Fibroblast of lung (primary cell): ENCODE measurements at regions not wholly inside any gene's neighbourhood (a gene's known extent, or its start where the extent isn't known, plus 50 kb on each side); places are given as distances from the start of the nearest gene placed in this dataset.

ENCODE experiments used
- DNase-seq, 2 donors: peaks; one replicate each; pipeline versions ENCODE4 v3.0.0 to v3.0.0-alpha.2; 2010; ENCODE audit warnings: low read depth in 2 of 2
- H2AFZ ChIP-seq: 2 replicates; pipeline ENCODE4 v1.5.1; 2012; ENCODE audit warnings: low read length, control low read depth, inconsistent platforms
- H3K27ac ChIP-seq: 2 replicates; pipeline ENCODE4 v1.5.1; 2011; ENCODE audit warnings: low read length, control low read depth; ENCODE audit not compliant: insufficient read depth
- H3K27me3 ChIP-seq: 2 replicates; pipeline ENCODE4 v1.5.1; 2011; ENCODE audit warnings: mild to moderate bottlenecking, low read length; ENCODE audit not compliant: control insufficient read depth, insufficient read depth
- H3K36me3 ChIP-seq: 2 replicates; pipeline ENCODE4 v1.5.1; 2011; ENCODE audit warnings: low read length; ENCODE audit not compliant: control insufficient read depth, insufficient read depth
- H3K4me1 ChIP-seq: 2 replicates; pipeline ENCODE4 v1.5.1; 2011; ENCODE audit warnings: low read length; ENCODE audit not compliant: control insufficient read depth, insufficient read depth; ENCODE audit errors: extremely low read depth
- H3K4me2 ChIP-seq: 2 replicates; pipeline ENCODE4 v1.5.1; 2011; ENCODE audit warnings: low read length, control low read depth; ENCODE audit not compliant: insufficient read depth; ENCODE audit errors: extremely low read depth
- H3K4me3 ChIP-seq, 4 experiments: fragments of 200-600 bp in 1 of 4; sonication (generic) in 1 of 4; replicated peaks in 1 of 4; 2 replicates each; pipeline ENCODE4 v1.5.1; 2011 to 2016; ENCODE audit warnings: low read length in 4 of 4, low read depth in 3 of 4, mild to moderate bottlenecking in 3 of 4, control low read depth in 2 of 4, inconsistent platforms in 1 of 4, mixed read lengths in 1 of 4; ENCODE audit not compliant: insufficient read depth in 1 of 4; ENCODE audit errors: control extremely low read depth in 1 of 4
- H3K79me2 ChIP-seq: 2 replicates; pipeline ENCODE4 v1.5.1; 2012; ENCODE audit warnings: mild to moderate bottlenecking, low read length, inconsistent platforms; ENCODE audit not compliant: control insufficient read depth, insufficient read depth
- H3K9ac ChIP-seq: 2 replicates; pipeline ENCODE4 v1.5.1; 2011; ENCODE audit warnings: mild to moderate bottlenecking, low read length, control low read depth; ENCODE audit not compliant: insufficient read depth
- H3K9me3 ChIP-seq: 2 replicates; pipeline ENCODE4 v1.5.1; 2012; ENCODE audit warnings: low read depth, low read length; ENCODE audit not compliant: control insufficient read depth, insufficient read depth
- H4K20me1 ChIP-seq: 2 replicates; pipeline ENCODE4 v1.5.1; 2011; ENCODE audit warnings: low read length; ENCODE audit not compliant: control insufficient read depth, insufficient read depth; ENCODE audit errors: extremely low read depth
- CTCF ChIP-seq, 2 donors: IDR thresholded peaks in 1 of 2; conservative IDR thresholded peaks in 1 of 2; 1 replicate in 1 of 2; 2 replicates in 1 of 2; pipeline ENCODE4 v1.5.1; 2011 to 2012; ENCODE audit warnings: low read length in 2 of 2, control low read depth in 1 of 2, inconsistent platforms in 1 of 2, low read depth in 1 of 2, mild to moderate bottlenecking in 1 of 2
- EZH2 ChIP-seq: IDR thresholded peaks from 2 replicates; pipeline ENCODE4 v1.5.1; 2012; ENCODE audit warnings: low read length, control low read depth, mild to moderate bottlenecking; ENCODE audit errors: missing control alignments

GRCh38 chr2:121059651-121060649, 225.1 kb downstream of the TFCP2L1 start:
- Histone ChIP-seq H3K27me3 (peaks cover 12% of the 10 kb centered on the region), H4K20me1 (no peaks in the 10 kb centered on the region), H3K36me3 (no peaks in the 10 kb centered on the region), H3K9me3 (no peaks in the 10 kb centered on the region), H3K4me1 (no peaks in the 10 kb centered on the region), H3K4me2 (no peak overlapping the region), H3K27ac (no peak overlapping the region), H3K79me2 (no peaks in the 10 kb centered on the region), H2AFZ (no peak overlapping the region), H3K9ac (no peak overlapping the region), H3K4me3 (no peak overlapping the region)
- no peak for DNase-seq
- TF ChIP-seq EZH2 (no peak), CTCF (conservative IDR thresholded peaks at IDR 0.05 in 1 of 2, IDR thresholded peaks at IDR 0.05 in 1 of 2; ENCODE audit: low read depth in 1 of 2, low read length in 2 of 2) (no peak)

- Histone ChIP-seq H3K4me3 (no peak overlapping the region), H2AFZ (no peak overlapping the region), H3K4me2 (no peak overlapping the region), H3K79me2 (no peaks in the 10 kb centered on the region), H3K9ac (no peak overlapping the region), H3K4me1 (no peaks in the 10 kb centered on the region), H3K36me3 (no peaks in the 10 kb centered on the region), H4K20me1 (no peaks in the 10 kb centered on the region), H3K27me3 (peaks cover 16% of the 10 kb centered on the region), H3K9me3 (no peaks in the 10 kb centered on the region), H3K27ac (no peak overlapping the region)
- no peak for DNase-seq
- no peak for TF ChIP-seq CTCF (conservative IDR thresholded peaks at IDR 0.05 in 1 of 2, IDR thresholded peaks at IDR 0.05 in 1 of 2; ENCODE audit: low read depth in 1 of 2, low read length in 2 of 2)
- TF ChIP-seq EZH2, result no peak
Observed at GRCh38 chr2:121061633-121062032, 223.4 kb downstream of the TFCP2L1 start.

- H3K4me3 ChIP-seq, result no peak overlapping the region
- no peak overlapping the region for H2AFZ ChIP-seq
- H4K20me1 ChIP-seq, result no peaks in the 10 kb centered on the region
- peaks cover 19% of the 10 kb centered on the region for H3K27me3 ChIP-seq
- H3K27ac ChIP-seq, result no peak overlapping the region
- H3K4me1 ChIP-seq, result no peaks in the 10 kb centered on the region
- no peak overlapping the region for H3K4me2 ChIP-seq
- no peak overlapping the region for H3K9ac ChIP-seq
- TF ChIP-seq EZH2, result no peak
- TF ChIP-seq CTCF (conservative IDR thresholded peaks at IDR 0.05 in 1 of 2, IDR thresholded peaks at IDR 0.05 in 1 of 2; ENCODE audit: low read depth in 1 of 2, low read length in 2 of 2), result no peak
- no peaks in the 10 kb centered on the region for H3K36me3 ChIP-seq
- peak in 1 of 2 donors; percentile 19 for DNase-seq
- H3K79me2 ChIP-seq, result no peaks in the 10 kb centered on the region
- H3K9me3 ChIP-seq, result no peaks in the 10 kb centered on the region
Observed at GRCh38 chr2:121063471-121063870, 221.5 kb downstream of the TFCP2L1 start.
